ENCODE measurements at regions not wholly inside any gene's neighbourhood (a gene's known extent, or its start where the extent isn't known, plus 50 kb on each side); places are given as distances from the start of the nearest gene placed in this dataset.

DNA sequence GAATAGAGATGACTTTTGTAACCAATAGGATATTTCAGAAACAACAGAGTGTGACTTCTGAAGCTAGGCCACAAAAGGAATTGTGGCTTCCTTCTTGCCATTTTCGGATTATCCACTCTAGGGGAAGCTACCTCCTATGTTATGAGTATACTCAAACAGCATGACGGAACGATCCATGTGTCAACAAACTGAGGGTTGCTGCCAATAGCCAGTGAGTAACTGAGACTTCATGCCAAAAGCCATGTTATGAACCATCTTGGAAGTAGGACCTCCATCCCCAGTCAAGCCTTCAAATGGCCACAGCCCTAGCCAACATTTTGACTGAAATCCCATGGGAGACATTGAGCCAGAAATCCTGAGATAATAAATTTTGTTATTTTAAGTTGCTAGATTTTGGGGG, 69.0 kb upstream of the IL6 start:
- no peak for DNase-seq (ENCODE audit: low read depth in 1 of 2, low spot score in 1 of 2)

- no peak for DNase-seq (ENCODE audit: low read depth in 1 of 2, low spot score in 1 of 2)
Observed at GRCh38 chr7:22657479-22657878, 69.5 kb upstream of the IL6 start.

GRCh38 chr7:22655781-22656180, 71.2 kb upstream of the IL6 start:
- DNase-seq (ENCODE audit: low read depth in 1 of 2, low spot score in 1 of 2) = no peak

GRCh38 chr7:22654831-22655230, 72.2 kb upstream of the IL6 start:
- no peak for DNase-seq (ENCODE audit: low read depth in 1 of 2, low spot score in 1 of 2)

- no peak for DNase-seq (ENCODE audit: low read depth in 1 of 2, low spot score in 1 of 2)
Observed at GRCh38 chr7:22653951-22654350, 73.0 kb upstream of the IL6 start.

DNA sequence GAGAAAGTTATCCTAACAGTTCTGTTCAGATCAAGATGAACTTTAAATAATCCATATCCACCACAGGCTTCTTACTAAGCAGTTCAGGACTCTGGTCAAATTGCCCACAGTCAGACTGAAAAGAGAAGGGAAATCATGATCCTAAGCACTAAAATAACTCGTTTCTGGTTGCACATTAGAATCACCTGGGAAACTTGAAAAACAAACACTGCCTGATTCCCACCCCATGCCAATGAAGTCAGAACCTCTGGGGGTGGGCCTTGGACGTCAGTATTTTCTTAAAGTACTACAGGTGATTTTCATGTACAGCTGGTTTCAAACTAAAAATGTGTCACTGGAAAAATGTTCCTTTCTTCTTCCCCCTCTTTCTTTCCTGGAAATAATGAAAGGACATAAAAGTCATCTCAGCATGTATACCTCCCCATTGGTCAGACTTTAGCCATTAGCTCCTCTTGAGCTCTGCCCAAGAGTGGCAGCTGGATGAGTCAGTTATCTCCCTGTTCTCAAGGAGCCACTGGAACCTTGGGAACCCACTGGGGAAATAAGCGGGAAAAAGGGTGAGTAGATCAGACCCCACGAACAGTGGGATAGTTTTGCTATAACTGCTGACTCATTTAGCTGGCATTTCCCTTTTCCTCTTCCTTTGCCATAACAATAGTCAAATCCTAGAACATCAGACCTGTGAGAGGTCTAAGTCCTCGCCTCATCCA, 75.3 kb upstream of the IL6 start:
- no peak for DNase-seq (ENCODE audit: low read depth in 1 of 2, low spot score in 1 of 2)

DNA sequence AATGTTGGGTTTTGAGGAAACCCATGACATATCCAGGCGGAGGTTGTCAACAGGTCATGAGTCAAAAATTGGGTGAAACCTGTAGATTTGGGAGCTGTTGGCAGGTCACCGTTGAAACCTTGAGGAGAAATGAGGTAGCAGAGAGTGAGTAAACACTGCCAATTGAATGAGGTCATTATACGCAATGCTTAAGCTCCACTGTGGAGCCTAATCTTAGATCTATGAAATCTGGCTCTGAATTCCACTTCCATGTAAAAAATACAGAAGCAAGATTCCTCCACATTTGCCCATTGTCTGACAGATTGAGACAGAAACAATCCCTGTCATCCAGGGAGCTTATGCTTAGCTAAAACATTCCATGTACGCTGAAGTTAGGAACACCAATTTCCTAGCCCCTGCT, 76.0 kb upstream of the IL6 start:
- no peak for DNase-seq (ENCODE audit: low read depth in 1 of 2, low spot score in 1 of 2)

- no peak for DNase-seq (ENCODE audit: low read depth in 1 of 2, low spot score in 1 of 2)
Observed at GRCh38 chr7:22649686-22650085, 77.3 kb upstream of the IL6 start.

GRCh38 chr7:22647451-22648257, 79.3 kb upstream of the IL6 start:
- DNase-seq (ENCODE audit: low read depth in 1 of 2, low spot score in 1 of 2) = no peak

DNA sequence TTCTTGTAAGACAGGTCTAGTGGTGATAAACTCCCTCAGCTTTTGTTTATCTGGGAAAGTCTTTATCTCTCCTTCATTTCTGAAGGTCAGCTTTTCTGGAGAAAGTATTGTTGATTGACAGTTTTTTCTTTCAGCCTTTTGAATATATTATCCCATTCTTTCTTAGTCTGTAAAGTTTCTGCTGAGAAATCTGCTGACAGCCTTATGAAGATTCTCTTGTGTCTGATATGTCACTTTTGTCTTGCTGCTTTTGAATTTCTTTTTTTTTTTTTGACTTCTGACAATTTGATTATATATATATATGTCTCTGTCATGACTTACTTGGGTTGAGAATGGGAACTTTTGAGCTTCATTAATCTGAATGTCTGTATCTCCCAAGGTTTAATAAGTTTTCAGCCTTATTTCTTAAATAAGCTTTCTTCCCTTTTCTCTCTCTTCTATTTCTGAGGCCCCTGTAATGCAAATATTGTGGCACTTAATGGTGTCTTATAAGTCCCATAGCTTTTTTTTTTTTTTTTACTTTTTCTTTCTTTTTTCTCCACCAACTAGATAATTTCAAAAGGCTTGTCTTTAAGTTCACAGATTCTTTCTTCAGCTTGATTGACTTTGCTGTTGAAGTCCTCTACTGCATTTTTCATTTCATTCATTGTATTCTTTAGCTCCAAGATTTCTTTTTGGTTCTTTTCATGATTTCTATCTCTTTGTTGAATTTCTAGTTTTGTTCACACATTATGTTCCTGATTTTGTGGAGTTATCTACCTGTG, 81.4 kb upstream of the IL6 start:
- no peak for DNase-seq (ENCODE audit: low read depth in 1 of 2, low spot score in 1 of 2)

- no peak for DNase-seq (ENCODE audit: low read depth in 1 of 2, low spot score in 1 of 2)
Observed at GRCh38 chr7:22642454-22642853, 84.5 kb upstream of the IL6 start.

DNA sequence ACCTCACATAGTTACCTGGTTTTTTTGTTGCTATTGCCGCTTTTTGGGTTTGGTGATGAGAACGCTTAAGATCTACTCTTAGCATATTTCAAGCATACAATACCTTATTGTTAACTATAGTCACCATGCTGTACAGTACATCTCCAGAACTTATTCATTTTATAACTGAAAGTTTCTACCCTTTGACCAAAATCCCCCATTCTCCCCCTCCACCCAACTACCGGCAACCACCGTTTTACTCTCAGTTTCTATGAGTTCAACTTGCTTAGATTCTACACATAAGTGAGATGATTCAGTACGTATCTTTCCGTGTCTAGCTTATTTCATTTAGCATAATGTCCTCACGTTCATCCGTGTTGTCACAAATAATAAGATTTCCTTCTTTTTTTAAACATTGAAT, 86.7 kb upstream of the IL6 start:
- no peak for DNase-seq (ENCODE audit: low read depth in 1 of 2, low spot score in 1 of 2)

- no peak for DNase-seq (ENCODE audit: low read depth in 1 of 2, low spot score in 1 of 2)
Observed at GRCh38 chr7:22639396-22639795, 87.6 kb upstream of the IL6 start.

- DNase-seq (ENCODE audit: low read depth in 1 of 2, low spot score in 1 of 2) = no peak
Observed at GRCh38 chr7:22635349-22635748, 91.7 kb upstream of the IL6 start.

GRCh38 chr7:22633954-22634474, 93.0 kb upstream of the IL6 start:
- no peak for DNase-seq (ENCODE audit: low read depth in 1 of 2, low spot score in 1 of 2)

DNA sequence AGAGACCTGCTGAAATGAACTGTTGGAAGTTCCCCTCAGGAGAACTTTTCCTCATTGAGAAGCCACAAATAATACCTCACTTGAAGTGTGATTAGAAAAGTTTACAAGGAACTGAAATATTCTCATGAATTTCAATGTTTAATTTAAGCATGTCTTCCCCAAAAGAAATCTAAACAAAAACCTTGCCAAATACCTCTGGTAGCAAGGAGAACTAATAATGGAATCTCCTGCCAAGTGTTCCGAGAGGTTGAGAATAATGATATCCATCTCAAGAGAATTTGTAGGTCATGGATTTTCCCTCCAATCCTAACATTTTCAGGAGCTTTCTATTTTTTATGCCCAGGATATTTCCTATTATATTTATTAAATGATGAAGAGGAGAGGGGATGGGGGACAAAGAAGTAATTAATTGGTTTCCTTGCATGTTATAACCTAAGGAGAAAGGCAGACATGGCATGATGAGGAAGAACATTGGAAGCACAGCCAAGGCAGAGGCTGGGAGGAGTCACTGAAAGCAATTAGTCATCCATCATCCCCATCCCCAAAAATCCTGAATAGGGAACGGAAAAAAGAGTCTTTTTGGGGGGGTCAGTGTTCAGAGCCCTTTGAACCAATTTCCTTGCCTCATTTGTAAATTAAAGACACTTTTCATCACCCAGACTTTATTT, 93.6 kb upstream of the IL6 start:
- no peak for DNase-seq (ENCODE audit: low read depth in 1 of 2, low spot score in 1 of 2)

GRCh38 chr7:22632674-22633073, 94.3 kb upstream of the IL6 start:
- no peak for DNase-seq (ENCODE audit: low read depth in 1 of 2, low spot score in 1 of 2)

DNA sequence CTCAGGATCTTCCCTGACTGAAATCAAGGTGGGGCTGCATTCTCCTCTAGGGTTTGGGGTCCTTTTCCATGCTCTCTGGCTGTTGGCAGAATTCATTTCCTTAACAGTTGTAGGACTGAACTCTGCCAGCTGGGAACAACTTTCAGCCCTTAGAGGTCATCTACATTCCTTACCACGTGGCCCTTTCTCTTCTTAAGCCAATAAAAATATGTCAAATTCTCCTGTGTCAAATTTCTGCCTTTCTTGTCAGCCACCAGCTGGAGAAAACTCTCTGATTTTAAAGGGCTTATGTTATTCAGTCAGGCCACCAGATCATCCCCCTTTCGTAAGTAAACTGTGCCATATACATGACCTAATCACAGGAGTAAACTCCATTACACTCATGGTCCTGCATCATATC, 95.3 kb upstream of the IL6 start:
- DNase-seq (ENCODE audit: low read depth in 1 of 2, low spot score in 1 of 2) = no peak

DNA sequence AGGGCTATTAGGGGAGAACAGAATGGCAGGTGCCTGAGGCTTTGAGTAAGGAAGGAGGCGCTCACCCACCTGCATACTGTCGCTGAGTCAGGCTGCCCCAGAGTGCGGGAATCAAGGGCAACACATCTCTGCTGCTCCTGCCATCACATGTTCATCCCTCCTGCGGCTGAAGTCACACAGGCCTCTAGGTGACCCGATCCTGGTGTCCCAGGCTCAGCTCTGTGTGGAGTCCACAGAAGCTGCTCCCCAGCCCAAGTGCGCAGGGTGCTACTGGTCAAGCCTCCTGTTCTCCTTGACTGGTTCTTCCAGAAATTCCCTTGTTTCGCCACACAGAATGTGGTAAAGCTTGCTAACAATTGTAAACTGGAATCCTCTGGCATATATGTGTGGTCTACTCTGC, 96.9 kb upstream of the IL6 start:
- DNase-seq (ENCODE audit: low read depth in 1 of 2, low spot score in 1 of 2) = no peak

DNA sequence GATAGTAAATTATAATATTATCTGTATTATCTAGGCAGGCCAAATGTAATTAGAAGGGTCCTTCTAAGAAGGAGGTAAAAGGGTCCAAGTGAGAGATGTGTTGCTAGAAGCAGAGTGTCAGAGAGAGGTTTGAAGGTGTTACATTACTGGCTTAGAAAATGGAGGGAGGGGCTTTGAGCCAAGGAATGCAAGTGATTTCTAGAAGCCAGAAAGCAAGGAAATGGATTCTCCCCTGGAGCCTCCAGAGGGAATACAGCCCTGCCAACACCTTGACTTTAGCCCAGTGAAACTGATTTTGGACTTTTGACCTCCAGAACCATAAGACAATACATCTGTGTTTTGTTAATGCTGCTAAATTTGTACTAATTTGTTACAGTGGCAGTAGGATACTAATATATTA, 97.9 kb upstream of the IL6 start:
- DNase-seq (ENCODE audit: low read depth in 1 of 2, low spot score in 1 of 2) = no peak

DNA sequence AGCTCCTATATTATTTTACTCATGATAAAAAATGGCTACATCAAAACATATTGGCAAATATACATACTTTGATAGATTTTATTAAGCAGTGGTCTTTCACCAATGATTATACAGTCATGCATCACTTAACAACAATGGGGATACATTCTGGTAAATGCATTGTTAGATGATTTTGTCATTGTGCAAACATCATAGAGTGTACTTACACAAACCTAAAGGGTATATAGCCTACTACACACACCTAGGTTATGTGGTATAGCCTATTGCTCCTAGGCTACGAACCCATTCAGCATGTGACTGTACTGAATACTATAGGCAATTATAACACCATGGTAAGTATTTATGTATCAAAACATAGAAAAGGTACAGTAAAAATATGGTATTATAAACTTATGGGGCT, 98.9 kb upstream of the IL6 start:
- no peak for DNase-seq (ENCODE audit: low read depth in 1 of 2, low spot score in 1 of 2)

Data from stimulated activated CD4-positive, alpha-beta T cell treated with anti-CD3 and anti-CD28 coated beads, Interleukin-15, amount 100 ng/mL, for 1 hour (primary cell).